Heart left ventricle (tissue), 16 donors: ENCODE measurements at regions not wholly inside any gene's neighbourhood (a gene's known extent, or its start where the extent isn't known, plus 50 kb on each side); places are given as distances from the start of the nearest gene placed in this dataset.

Experiments used
- ATAC-seq, 4 donors: fragments of 200-7000 bp; cut with Tn5 transposase; one replicate each; pipeline ENCODE4 v1.9.1; 2020 to 2022; ENCODE audit warnings: moderate library complexity in 4 of 4, mild to moderate bottlenecking in 3 of 4, moderate number of reproducible peaks in 1 of 4
- DNase-seq, 5 donors: peaks; one replicate each; pipeline ENCODE4 v3.0.0-alpha.2; 2020
- H3K27ac ChIP-seq, 12 donors: fragments of 200-600 bp; sonication (generic) in 4 of 12; one replicate each; pipeline versions ENCODE4 v1.5.0 to v1.8.0; 2016 to 2022; ENCODE audit warnings: mild to moderate bottlenecking in 2 of 12
- H3K27me3 ChIP-seq, 9 donors: fragments of 200-600 bp; sonication (generic) in 2 of 9; one replicate each; pipeline versions ENCODE4 v1.5.1 to v1.8.0; 2016 to 2022; ENCODE audit warnings: mild to moderate bottlenecking in 3 of 9
- H3K36me3 ChIP-seq, 9 donors: fragments of 200-600 bp; sonication (generic) in 2 of 9; one replicate each; pipeline versions ENCODE4 v1.5.0 to v1.8.0; 2018 to 2022; ENCODE audit warnings: mild to moderate bottlenecking in 2 of 9
- H3K4me1 ChIP-seq, 12 donors: fragments of 200-600 bp; sonication (generic) in 4 of 12; one replicate each; pipeline versions ENCODE4 v1.5.0 to v1.8.0; 2016 to 2022; ENCODE audit warnings: mild to moderate bottlenecking in 3 of 12
- H3K4me3 ChIP-seq, 12 donors: fragments of 200-600 bp; sonication (generic) in 4 of 12; one replicate each; pipeline versions ENCODE4 v1.5.0 to v1.8.0; 2017 to 2022; ENCODE audit warnings: mild to moderate bottlenecking in 9 of 12, moderate library complexity in 4 of 12
- H3K9me3 ChIP-seq, 12 donors: fragments of 200-600 bp; sonication (generic) in 4 of 12; one replicate each; pipeline versions ENCODE4 v1.5.0 to v1.8.0; 2016 to 2022; ENCODE audit warnings: mild to moderate bottlenecking in 1 of 12
- POLR2A ChIP-seq, 2 donors: fragments of 450-650 bp; IDR thresholded peaks; one replicate each; pipeline ENCODE4 v1.6.1; 2017; ENCODE audit warnings: antibody characterized with exemption in 2 of 2, mild to moderate bottlenecking in 2 of 2, moderate library complexity in 2 of 2
- WGBS, 4 donors: extraction: QIAGEN DNeasy Blood & Tissue Kit in 2 of 4; methylation state at CpG; one replicate each; pipeline versions ENCODE4 v1.1.5 to v1.1.7; 2013 to 2018; 5-methylcytosine and 5-hydroxymethylcytosine counted together
- intact Hi-C, 10 donors: fragments of 100-400 bp; cut with DNase I; formaldehyde crosslinking; loops; one replicate each; pipeline versions ENCODE4 v1.11.1 to v1.14.2; 2022
- TF ChIP-seq, protein P1 (sequence below), 12 donors: fragments of 200-600 bp; sonication (generic) in 4 of 12; IDR thresholded peaks; one replicate each; pipeline versions ENCODE4 v1.5.0 to v1.8.0; 2018 to 2022; ENCODE audit warnings: antibody characterized with exemption in 12 of 12, mild to moderate bottlenecking in 5 of 12
- donor health status: ischemic (EF 13 %, LVEDD 7.1; RV severe dilation, severe dysfunction).
- donor health status: healthy with polysubstance abuse.
- donor health status: DM: no; HTN: yes; CAD: no.
- donor health status: DM: no; HTN: no; CAD: no.
- donor health status: ischemic (EF 25% LVEDD 6.9; RV normal size, moderate dysfunction).
- donor health status: ischemic (EF 25% LVEDD 5.7; RV mildly dilated, moderate dysfunction).
- donor health status: healthy.
- donor health status: DM: yes; HTN: yes; CAD: no.
- donor health status: ischemic (EF 35%, LVEDD 5.7; RV mildly dilated, moderate dysfunction).
- donor health status: nonischemic (EF 11% LVEDD 7.7; RV severe dilation, severe dysfunction).
- donor health status: DM: yes; HTN: yes; CAD: no.
- donor health status: PGD.
- donor health status: ischemic (EF 29% LVEDD 5.4; RV normal size, mild dysfunction).
- donor health status: nonischemic (EF 23%, LVEDD 6.1; RV moderate dilation, normal function).

GRCh38 chr6:40044196-40044595, 109.9 kb upstream of the MOCS1 start:
- Histone ChIP-seq H3K4me3 (no peak overlapping the region), H3K27ac (no peak overlapping the region), H3K27me3 (peaks cover 0 to 10% (median 0%) of the 10 kb centered on the region in 9 donors), H3K36me3 (no peaks in the 10 kb centered on the region), H3K9me3 (peaks cover 0 to 6% (median 0%) of the 10 kb centered on the region in 12 donors), H3K4me1 (no peaks in the 10 kb centered on the region)
- WGBS, 4 donors: 70 to 88% (median 83%) methylated on average over 1 of the region's 1 CpG
- intact Hi-C loops: no loop called here
- DNase-seq (no peak), ATAC-seq (no peak)
- TF ChIP-seq POLR2A (IDR thresholded peaks at IDR 0.05): no peak
- TF ChIP-seq, protein P1, sequence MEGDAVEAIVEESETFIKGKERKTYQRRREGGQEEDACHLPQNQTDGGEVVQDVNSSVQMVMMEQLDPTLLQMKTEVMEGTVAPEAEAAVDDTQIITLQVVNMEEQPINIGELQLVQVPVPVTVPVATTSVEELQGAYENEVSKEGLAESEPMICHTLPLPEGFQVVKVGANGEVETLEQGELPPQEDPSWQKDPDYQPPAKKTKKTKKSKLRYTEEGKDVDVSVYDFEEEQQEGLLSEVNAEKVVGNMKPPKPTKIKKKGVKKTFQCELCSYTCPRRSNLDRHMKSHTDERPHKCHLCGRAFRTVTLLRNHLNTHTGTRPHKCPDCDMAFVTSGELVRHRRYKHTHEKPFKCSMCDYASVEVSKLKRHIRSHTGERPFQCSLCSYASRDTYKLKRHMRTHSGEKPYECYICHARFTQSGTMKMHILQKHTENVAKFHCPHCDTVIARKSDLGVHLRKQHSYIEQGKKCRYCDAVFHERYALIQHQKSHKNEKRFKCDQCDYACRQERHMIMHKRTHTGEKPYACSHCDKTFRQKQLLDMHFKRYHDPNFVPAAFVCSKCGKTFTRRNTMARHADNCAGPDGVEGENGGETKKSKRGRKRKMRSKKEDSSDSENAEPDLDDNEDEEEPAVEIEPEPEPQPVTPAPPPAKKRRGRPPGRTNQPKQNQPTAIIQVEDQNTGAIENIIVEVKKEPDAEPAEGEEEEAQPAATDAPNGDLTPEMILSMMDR (IDR thresholded peaks at IDR 0.05): no peak

DNA sequence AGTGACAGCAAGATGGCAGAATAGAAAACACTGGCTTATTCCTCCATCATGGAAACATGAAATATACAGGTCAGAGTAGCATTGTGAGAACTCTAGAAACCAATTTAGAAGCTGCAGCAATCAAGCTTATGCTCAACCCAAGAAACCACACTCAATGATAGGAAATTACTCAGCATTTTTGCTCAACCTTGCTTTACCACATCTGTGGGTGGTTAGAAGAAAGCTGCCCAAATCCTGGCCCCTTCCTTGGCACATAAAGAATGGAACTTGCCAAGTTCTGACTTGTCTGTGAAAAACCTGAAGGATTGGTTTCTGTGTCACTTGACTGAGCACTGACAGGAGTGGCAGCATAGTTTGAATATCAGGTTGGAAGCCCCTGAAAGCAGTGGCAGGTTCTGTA, 108.0 kb upstream of the MOCS1 start:
- Histone ChIP-seq H3K4me3 (no peak overlapping the region), H3K36me3 (no peaks in the 10 kb centered on the region), H3K4me1 (no peaks in the 10 kb centered on the region), H3K27me3 (peaks cover 0 to 10% (median 0%) of the 10 kb centered on the region in 9 donors), H3K27ac (no peak overlapping the region), H3K9me3 (peaks cover 0 to 6% (median 0%) of the 10 kb centered on the region in 12 donors)
- TF ChIP-seq, protein P1 (IDR thresholded peaks at IDR 0.05): no peak
- TF ChIP-seq POLR2A (IDR thresholded peaks at IDR 0.05): no peak
- no peak for ATAC-seq
- intact Hi-C loops: no loop called here
- no peak for DNase-seq

DNA sequence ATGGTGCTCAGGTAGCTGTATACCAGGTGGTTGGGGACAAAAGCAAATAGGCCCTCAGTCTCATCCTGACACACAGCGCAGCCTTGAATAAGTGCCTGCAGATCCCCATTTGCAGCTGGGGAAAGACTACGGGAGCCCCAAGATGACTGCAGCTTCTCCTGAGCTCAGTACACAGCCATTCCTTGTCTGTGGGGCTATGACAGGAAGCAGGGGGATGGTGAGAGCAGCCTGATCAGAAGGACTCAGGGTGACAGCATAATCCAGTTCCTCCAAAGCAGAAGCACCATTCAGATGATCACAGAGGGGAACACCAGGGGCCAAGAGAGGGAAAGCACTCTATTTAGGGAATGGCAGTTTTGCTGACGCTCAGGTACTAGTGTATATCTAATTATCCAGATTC, 104.8 kb upstream of the MOCS1 start:
- WGBS, 4 donors: 72 to 100% (median 77%) methylated on average over 2 to 3 of the region's 3 CpGs
- peaks cover 0 to 6% (median 0%) of the 10 kb centered on the region in 12 donors for H3K9me3 ChIP-seq
- ATAC-seq (no peak), DNase-seq (no peak)
- TF ChIP-seq, protein P1 (IDR thresholded peaks at IDR 0.05): no peak
- no peak for TF ChIP-seq POLR2A (IDR thresholded peaks at IDR 0.05)
- H3K4me3 ChIP-seq: no peak overlapping the region
- H3K36me3 ChIP-seq: no peaks in the 10 kb centered on the region
- H3K27me3 ChIP-seq: peaks cover 0 to 10% (median 0%) of the 10 kb centered on the region in 9 donors
- H3K4me1 ChIP-seq: no peaks in the 10 kb centered on the region
- intact Hi-C loops: no loop called here
- H3K27ac ChIP-seq: no peak overlapping the region

GRCh38 chr6:40038626-40039025, 104.4 kb upstream of the MOCS1 start:
- H3K9me3 ChIP-seq: peaks cover 0 to 6% (median 0%) of the 10 kb centered on the region in 12 donors
- intact Hi-C loops: no loop called here
- no peak for DNase-seq
- no peaks in the 10 kb centered on the region for H3K36me3 ChIP-seq
- no peaks in the 10 kb centered on the region for H3K4me1 ChIP-seq
- H3K4me3 ChIP-seq: no peak overlapping the region
- peaks cover 0 to 10% (median 0%) of the 10 kb centered on the region in 9 donors for H3K27me3 ChIP-seq
- no peak for ATAC-seq
- no peak for TF ChIP-seq POLR2A (IDR thresholded peaks at IDR 0.05)
- TF ChIP-seq, protein P1 (IDR thresholded peaks at IDR 0.05): no peak
- no peak overlapping the region for H3K27ac ChIP-seq
